GM23338 (cell line): ENCODE measurements at regions not wholly inside any gene's neighbourhood (a gene's known extent, or its start where the extent isn't known, plus 50 kb on each side); places are given as distances from the start of the nearest gene placed in this dataset.

Experiments used
- CREB1 ChIP-seq: fragments of 250-450 bp; sonication (Bioruptor Pico); IDR thresholded peaks from 2 replicates; pipeline ENCODE4 v1.5.0; 2020; ENCODE audit warnings: low read depth, mild to moderate bottlenecking, moderate library complexity
- CTCF ChIP-seq, 2 experiments: fragments of 200-600 bp in 1 of 2; sonication (generic) in 1 of 2; conservative IDR thresholded peaks; 2 replicates each; pipeline versions ENCODE4 v1.5.1 to v1.6.1; 2016 to 2017; ENCODE audit warnings: antibody characterized with exemption in 2 of 2, low read depth in 2 of 2, mild to moderate bottlenecking in 2 of 2, moderate library complexity in 1 of 2
- ETS1 ChIP-seq: IDR thresholded peaks from 2 replicates; pipeline ENCODE4 v1.6.1; 2016; ENCODE audit warnings: antibody characterized with exemption
- EZH2 ChIP-seq: fragments of 200-600 bp; sonication (generic); IDR thresholded peaks from one replicate; pipeline ENCODE4 v1.8.0; 2017; ENCODE audit warnings: antibody characterized with exemption, mild to moderate bottlenecking, low read depth; ENCODE audit not compliant: unreplicated experiment
- EZH2phosphoT487 ChIP-seq: fragments of 200-600 bp; sonication (generic); IDR thresholded peaks from one replicate; pipeline ENCODE4 v1.8.1; 2018; ENCODE audit warnings: antibody characterized with exemption; ENCODE audit not compliant: unreplicated experiment
- JUNB ChIP-seq: IDR thresholded peaks from one replicate; pipeline ENCODE4 v1.6.1; 2016; ENCODE audit warnings: antibody characterized with exemption; ENCODE audit not compliant: unreplicated experiment
- NANOG ChIP-seq: IDR thresholded peaks from 2 replicates; pipeline ENCODE4 v1.6.1; 2016; ENCODE audit warnings: antibody characterized with exemption, borderline replicate concordance
- POLR2AphosphoS5 ChIP-seq: IDR thresholded peaks from 2 replicates; pipeline ENCODE4 v1.6.1; 2016; ENCODE audit warnings: antibody characterized with exemption, low read depth
- REST ChIP-seq: IDR thresholded peaks from one replicate; pipeline ENCODE4 v1.6.1; 2018; ENCODE audit warnings: antibody characterized with exemption; ENCODE audit not compliant: unreplicated experiment
- STAT1 ChIP-seq: IDR thresholded peaks from one replicate; pipeline ENCODE4 v1.6.1; 2016; ENCODE audit warnings: antibody characterized with exemption; ENCODE audit not compliant: unreplicated experiment
- ZNF331 ChIP-seq: fragments of 250-450 bp; sonication (Bioruptor Pico); IDR thresholded peaks from 2 replicates; pipeline ENCODE4 v1.5.0; 2020; ENCODE audit warnings: low read depth, mild to moderate bottlenecking, moderate library complexity
- ZNF462 ChIP-seq: fragments of 250-450 bp; sonication (Bioruptor Pico); IDR thresholded peaks from 2 replicates; pipeline ENCODE4 v1.5.0; 2020; ENCODE audit warnings: mild to moderate bottlenecking, moderate library complexity

GRCh38 chr9:86563350-86563749 lies 209.1 kb upstream of the TUT7 start:
- TF ChIP-seq CTCF (conservative IDR thresholded peaks at IDR 0.05; ENCODE audit: low read depth in 2 of 2), result no peak
- TF ChIP-seq POLR2AphosphoS5, result no peak
- TF ChIP-seq EZH2, result no peak
- TF ChIP-seq REST, result no peak
- TF ChIP-seq NANOG, result no peak
- TF ChIP-seq EZH2phosphoT487, result no peak
- no peak for TF ChIP-seq CREB1 (CRISPR knock-in tag)
- TF ChIP-seq ETS1, result no peak
- no peak for TF ChIP-seq ZNF331 (CRISPR knock-in tag)
- TF ChIP-seq ZNF462 (CRISPR knock-in tag), result no peak
- TF ChIP-seq JUNB, result no peak
- no peak for TF ChIP-seq STAT1
